ENCODE measurements at regions not wholly inside any gene's neighbourhood (a gene's known extent, or its start where the extent isn't known, plus 50 kb on each side); places are given as distances from the start of the nearest gene placed in this dataset.

DNA sequence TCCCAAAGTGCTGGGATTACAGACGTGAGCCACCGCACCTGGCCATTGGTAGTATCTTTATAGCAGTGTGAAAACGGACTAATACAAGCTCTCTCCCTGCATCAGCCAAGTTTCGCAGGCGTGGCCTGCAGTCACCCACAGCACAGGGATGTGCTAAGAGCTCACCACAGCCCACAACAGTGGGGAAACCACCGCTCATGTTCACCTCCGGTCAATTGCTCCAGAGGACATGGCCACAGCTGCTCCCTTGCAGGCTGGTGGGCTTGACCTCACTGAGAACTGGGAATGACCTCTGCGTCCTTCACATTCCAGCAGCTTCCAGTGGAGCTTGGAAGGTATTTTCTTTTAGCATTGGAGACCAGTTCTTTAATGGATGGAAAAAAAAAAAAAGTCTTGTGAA, 156.4 kb downstream of the KCTD15 start:
- DNase-seq (ENCODE audit: low read depth in 2 of 2): no peak
- H3K4me3 ChIP-seq (replicated peaks in 1 of 2; ENCODE audit: low read depth in 2 of 2, low read length in 2 of 2): no peak overlapping the region
- TF ChIP-seq, protein P1, sequence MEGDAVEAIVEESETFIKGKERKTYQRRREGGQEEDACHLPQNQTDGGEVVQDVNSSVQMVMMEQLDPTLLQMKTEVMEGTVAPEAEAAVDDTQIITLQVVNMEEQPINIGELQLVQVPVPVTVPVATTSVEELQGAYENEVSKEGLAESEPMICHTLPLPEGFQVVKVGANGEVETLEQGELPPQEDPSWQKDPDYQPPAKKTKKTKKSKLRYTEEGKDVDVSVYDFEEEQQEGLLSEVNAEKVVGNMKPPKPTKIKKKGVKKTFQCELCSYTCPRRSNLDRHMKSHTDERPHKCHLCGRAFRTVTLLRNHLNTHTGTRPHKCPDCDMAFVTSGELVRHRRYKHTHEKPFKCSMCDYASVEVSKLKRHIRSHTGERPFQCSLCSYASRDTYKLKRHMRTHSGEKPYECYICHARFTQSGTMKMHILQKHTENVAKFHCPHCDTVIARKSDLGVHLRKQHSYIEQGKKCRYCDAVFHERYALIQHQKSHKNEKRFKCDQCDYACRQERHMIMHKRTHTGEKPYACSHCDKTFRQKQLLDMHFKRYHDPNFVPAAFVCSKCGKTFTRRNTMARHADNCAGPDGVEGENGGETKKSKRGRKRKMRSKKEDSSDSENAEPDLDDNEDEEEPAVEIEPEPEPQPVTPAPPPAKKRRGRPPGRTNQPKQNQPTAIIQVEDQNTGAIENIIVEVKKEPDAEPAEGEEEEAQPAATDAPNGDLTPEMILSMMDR (IDR thresholded peaks at IDR 0.05; ENCODE audit: low read depth, low read length): no peak

DNA sequence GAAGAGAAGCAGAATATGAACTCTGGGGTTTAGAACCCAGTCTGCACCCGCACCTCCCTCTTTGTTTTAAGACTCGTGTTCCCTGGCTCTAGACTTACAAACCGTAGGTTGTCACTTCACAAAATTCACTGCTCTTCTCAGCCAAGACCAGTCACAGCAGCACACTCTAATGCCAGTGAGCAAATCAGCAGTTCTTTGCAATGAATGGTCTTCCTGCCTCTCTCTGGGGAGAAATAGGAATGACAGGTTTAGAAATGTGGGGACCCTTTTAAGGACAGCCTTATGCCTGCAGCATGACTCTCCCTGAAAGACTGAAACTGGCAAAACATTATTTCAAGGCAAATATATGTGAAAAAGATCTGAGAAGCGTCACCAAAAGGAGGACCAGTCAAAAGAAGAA, 156.9 kb downstream of the KCTD15 start:
- no peak overlapping the region for H3K4me3 ChIP-seq (replicated peaks in 1 of 2; ENCODE audit: low read depth in 2 of 2, low read length in 2 of 2)
- TF ChIP-seq, protein P1 (IDR thresholded peaks at IDR 0.05; ENCODE audit: low read depth, low read length): no peak
- no peak for DNase-seq (ENCODE audit: low read depth in 2 of 2)

- DNase-seq (ENCODE audit: low read depth in 2 of 2): no peak
- TF ChIP-seq, protein P1 (IDR thresholded peaks at IDR 0.05; ENCODE audit: low read depth, low read length): no peak
Measured at GRCh38 chr19:33954686-33955085, 158.0 kb downstream of the KCTD15 start.

GRCh38 chr19:33956941-33957340, 160.3 kb downstream of the KCTD15 start:
- TF ChIP-seq, protein P1 (IDR thresholded peaks at IDR 0.05; ENCODE audit: low read depth, low read length): no peak
- no peak overlapping the region for H3K4me3 ChIP-seq (replicated peaks in 1 of 2; ENCODE audit: low read depth in 2 of 2, low read length in 2 of 2)
- no peak for DNase-seq (ENCODE audit: low read depth in 2 of 2)

More at GRCh38 chr19:33954686-33955085, 158.0 kb downstream of the KCTD15 start:
- H3K4me3 ChIP-seq (replicated peaks in 1 of 2; ENCODE audit: low read depth in 2 of 2, low read length in 2 of 2): no peak overlapping the region

GRCh38 chr19:33957804-33958203, 161.1 kb downstream of the KCTD15 start:
- TF ChIP-seq, protein P1 (IDR thresholded peaks at IDR 0.05; ENCODE audit: low read depth, low read length): no peak
- DNase-seq (ENCODE audit: low read depth in 2 of 2): no peak

GRCh38 chr19:33960566-33960965, 163.9 kb downstream of the KCTD15 start:
- DNase-seq (ENCODE audit: low read depth in 2 of 2): no peak
- TF ChIP-seq, protein P1 (IDR thresholded peaks at IDR 0.05; ENCODE audit: low read depth, low read length): no peak
- no peak overlapping the region for H3K4me3 ChIP-seq (replicated peaks in 1 of 2; ENCODE audit: low read depth in 2 of 2, low read length in 2 of 2)

More at GRCh38 chr19:33957804-33958203, 161.1 kb downstream of the KCTD15 start:
- H3K4me3 ChIP-seq (replicated peaks in 1 of 2; ENCODE audit: low read depth in 2 of 2, low read length in 2 of 2): no peak overlapping the region

GRCh38 chr19:33962161-33962560, 165.5 kb downstream of the KCTD15 start:
- TF ChIP-seq, protein P1 (IDR thresholded peaks at IDR 0.05; ENCODE audit: low read depth, low read length): no peak
- no peak overlapping the region for H3K4me3 ChIP-seq (replicated peaks in 1 of 2; ENCODE audit: low read depth in 2 of 2, low read length in 2 of 2)

More at GRCh38 chr19:33962161-33962560, 165.5 kb downstream of the KCTD15 start:
- no peak for DNase-seq (ENCODE audit: low read depth in 2 of 2)
